Gastrocnemius medialis (tissue), 4 donors: ENCODE measurements at regions not wholly inside any gene's neighbourhood (a gene's known extent, or its start where the extent isn't known, plus 50 kb on each side); places are given as distances from the start of the nearest gene placed in this dataset.

ENCODE experiments used
- ATAC-seq, 2 donors: fragments of 150-250 bp; one replicate each; pipeline ENCODE4 v1.9.1; 2016
- DNase-seq, 2 donors: peaks; one replicate each; pipeline ENCODE4 v3.0.0-alpha.2; 2019
- H3K27ac ChIP-seq, 4 donors: fragments of 200-600 bp; sonication (generic); 1 replicate in 1 of 4; 2 replicates in 3 of 4; pipeline ENCODE4 v1.5.1; 2016 to 2018; ENCODE audit warnings: mild to moderate bottlenecking in 2 of 4, moderate library complexity in 1 of 4
- H3K27me3 ChIP-seq, 3 donors: fragments of 200-600 bp; sonication (generic) in 2 of 3; 1 replicate in 1 of 3; 2 replicates in 2 of 3; pipeline versions ENCODE4 v1.5.1 to v1.6.0; 2016 to 2019; ENCODE audit warnings: mild to moderate bottlenecking in 1 of 3, moderate library complexity in 1 of 3
- H3K36me3 ChIP-seq, 2 donors: fragments of 200-600 bp; sonication (generic) in 1 of 2; one replicate each; pipeline ENCODE4 v1.5.1; 2017 to 2018
- H3K4me1 ChIP-seq, 2 donors: fragments of 200-600 bp; sonication (generic) in 1 of 2; one replicate each; pipeline ENCODE4 v1.5.1; 2016 to 2017; ENCODE audit warnings: mild to moderate bottlenecking in 2 of 2
- H3K4me3 ChIP-seq, 4 donors: fragments of 200-600 bp; sonication (generic) in 3 of 4; 1 replicate in 1 of 4; 2 replicates in 3 of 4; pipeline ENCODE4 v1.5.1; 2016 to 2019; ENCODE audit warnings: mild to moderate bottlenecking in 2 of 4
- H3K9me3 ChIP-seq, 3 donors: fragments of 200-600 bp; sonication (generic) in 2 of 3; 1 replicate in 1 of 3; 2 replicates in 2 of 3; pipeline ENCODE4 v1.5.1; 2016 to 2019
- CTCF ChIP-seq, 5 experiments: fragments of 450-650 bp in 3 of 5; fragments of 200-600 bp in 2 of 5; sonication (generic) in 2 of 5; IDR thresholded peaks in 4 of 5; conservative IDR thresholded peaks in 1 of 5; 1 replicate in 4 of 5; 2 replicates in 1 of 5; pipeline ENCODE4 v1.5.1; 2016 to 2019; ENCODE audit warnings: antibody characterized with exemption in 5 of 5, mild to moderate bottlenecking in 3 of 5, moderate library complexity in 3 of 5
- POLR2A ChIP-seq, 2 donors: fragments of 450-650 bp; IDR thresholded peaks; one replicate each; pipeline ENCODE4 v1.6.1; 2017; ENCODE audit warnings: antibody characterized with exemption in 2 of 2, mild to moderate bottlenecking in 2 of 2, moderate library complexity in 2 of 2
- in situ Hi-C, 4 donors: fragments of 200-750 bp; cut with MboI; loops; one replicate each; pipeline versions ENCODE4 v1.15.0 to v1.8.0; 2017; ENCODE audit warnings: low sequenced_read_pairs in 4 of 4
- intact Hi-C: fragments of 100-400 bp; cut with DNase I; formaldehyde crosslinking; loops from one replicate; pipeline ENCODE4 v1.15.1; 2023; ENCODE audit warnings: low total_unique reads

GRCh38 chr9:86721843-86722705, 225.2 kb downstream of the GAS1 start:
- H3K27ac ChIP-seq = peak overlapping the region; percentile 49 to 63 (median 58)
- intact Hi-C loops = no loop called here

GRCh38 chr9:86721226-86721781, 226.0 kb downstream of the GAS1 start:
- no peak for TF ChIP-seq POLR2A (IDR thresholded peaks at IDR 0.05)
- TF ChIP-seq CTCF (IDR thresholded peaks at IDR 0.05 in 4 of 5, conservative IDR thresholded peaks at IDR 0.05 in 1 of 5) = no peak
- H3K27ac ChIP-seq = peak overlapping the region; percentile 37 to 61 (median 46)
- in situ Hi-C loops = no loop called here
- no peaks in the 10 kb centered on the region for H3K27me3 ChIP-seq
- no peak overlapping the region for H3K4me3 ChIP-seq
- no peaks in the 10 kb centered on the region for H3K9me3 ChIP-seq
- intact Hi-C loops = no loop called here
- ATAC-seq (peak; percentile 44 to 56), DNase-seq (no peak)
- peaks cover 3 to 6% of the 10 kb centered on the region in 2 donors for H3K4me1 ChIP-seq
- no peaks in the 10 kb centered on the region for H3K36me3 ChIP-seq

More at GRCh38 chr9:86721843-86722705, 225.2 kb downstream of the GAS1 start:
- DNase-seq (peak; percentile 47 to 59), ATAC-seq (peak; percentile 69 to 78)
- TF ChIP-seq POLR2A (IDR thresholded peaks at IDR 0.05) = no peak
- TF ChIP-seq CTCF (IDR thresholded peaks at IDR 0.05 in 4 of 5, conservative IDR thresholded peaks at IDR 0.05 in 1 of 5) = no peak
- H3K9me3 ChIP-seq = no peaks in the 10 kb centered on the region
- H3K36me3 ChIP-seq = no peaks in the 10 kb centered on the region
- no peaks in the 10 kb centered on the region for H3K27me3 ChIP-seq
- in situ Hi-C loops = no loop called here
- peaks cover 3 to 6% of the 10 kb centered on the region in 2 donors for H3K4me1 ChIP-seq
- no peak overlapping the region for H3K4me3 ChIP-seq

- intact Hi-C loops = no loop called here
- DNase-seq (no peak), ATAC-seq (no peak)
- Histone ChIP-seq H3K4me1 (peaks cover 3 to 6% of the 10 kb centered on the region in 2 donors), H3K27ac (peak overlapping the region in 1 of 4 donors; percentile 26), H3K9me3 (no peaks in the 10 kb centered on the region), H3K27me3 (no peaks in the 10 kb centered on the region), H3K36me3 (no peaks in the 10 kb centered on the region), H3K4me3 (no peak overlapping the region)
- no peak for TF ChIP-seq CTCF (IDR thresholded peaks at IDR 0.05 in 4 of 5, conservative IDR thresholded peaks at IDR 0.05 in 1 of 5)
- TF ChIP-seq POLR2A (IDR thresholded peaks at IDR 0.05) = no peak
- in situ Hi-C loops = no loop called here
These were observed 226.6 kb downstream of the GAS1 start for GRCh38 chr9:86720639-86721225.

- intact Hi-C loops = no loop called here
- in situ Hi-C loops = no loop called here
- Histone ChIP-seq H3K9me3 (no peaks in the 10 kb centered on the region), H3K27me3 (no peaks in the 10 kb centered on the region), H3K27ac (peak overlapping the region in 1 of 4 donors; percentile 28), H3K4me3 (no peak overlapping the region), H3K4me1 (peaks cover 3 to 6% of the 10 kb centered on the region in 2 donors), H3K36me3 (no peaks in the 10 kb centered on the region)
- no peak for ATAC-seq
- DNase-seq = no peak
- no peak for TF ChIP-seq POLR2A (IDR thresholded peaks at IDR 0.05)
These were observed 228.8 kb downstream of the GAS1 start for GRCh38 chr9:86718388-86719049.
